ENCODE measurements at regions not wholly inside any gene's neighbourhood (a gene's known extent, or its start where the extent isn't known, plus 50 kb on each side); places are given as distances from the start of the nearest gene placed in this dataset.

- Histone ChIP-seq H3K27me3 (ENCODE audit: control insufficient read depth in 2 of 2, insufficient read depth in 2 of 2, low read length in 2 of 2) (no peaks in the 10 kb centered on the region), H3K9me3 (replicated peaks in 1 of 2; ENCODE audit: control insufficient read depth in 1 of 2, insufficient read depth in 1 of 2, low read length in 2 of 2) (no peaks in the 10 kb centered on the region), H2AFZ (ENCODE audit: insufficient read depth, low read depth, low read length, poor library complexity, severe bottlenecking) (no peak overlapping the region), H3K4me2 (replicated peaks; ENCODE audit: extremely low read depth, low read length, poor library complexity, severe bottlenecking) (no peak overlapping the region), H3K4me1 (ENCODE audit: control insufficient read depth in 1 of 2, insufficient read depth in 2 of 2, low read length in 2 of 2) (no peaks in the 10 kb centered on the region), H3K36me3 (replicated peaks in 1 of 2; ENCODE audit: control insufficient read depth in 1 of 2, insufficient read depth in 2 of 2, low read length in 2 of 2) (no peaks in the 10 kb centered on the region), H3K9ac (ENCODE audit: insufficient read depth, low read length, poor library complexity, severe bottlenecking) (no peak overlapping the region), H3K79me2 (ENCODE audit: insufficient read depth, low read length) (no peaks in the 10 kb centered on the region), H3K27ac (ENCODE audit: low read depth in 1 of 2, low read length in 2 of 2) (no peak overlapping the region), H3K4me3 (replicated peaks in 1 of 3; ENCODE audit: low read depth in 2 of 3, low read length in 3 of 3) (no peak overlapping the region), H4K20me1 (ENCODE audit: insufficient read depth, low read length) (no peaks in the 10 kb centered on the region)
- no peak overlapping the region for H3K4me3 Mint-ChIP-seq
- no peak for DNase-seq
- H3K27ac Mint-ChIP-seq = no peak overlapping the region
- H3K9me3 Mint-ChIP-seq = peaks cover 0 to 4% (median 0%) of the 10 kb centered on the region in 7 donors
- H3K27me3 Mint-ChIP-seq (ENCODE audit: low read depth in 3 of 3) = no peaks in the 10 kb centered on the region
- no peaks in the 10 kb centered on the region for H3K36me3 Mint-ChIP-seq
- H3K4me1 Mint-ChIP-seq = no peaks in the 10 kb centered on the region
- TF ChIP-seq CTCF (IDR thresholded peaks at IDR 0.05) = no peak
- intact Hi-C loops (cut with micrococcal nuclease) = no loop called here
These were observed 552.9 kb downstream of the DIPK2A start for GRCh38 chr3:144524531-144524930.

- no peaks in the 10 kb centered on the region for H3K36me3 Mint-ChIP-seq
- whole genome bisulfite sequencing (ENCODE audit: insufficient coverage) = 100% methylated on average over 1 of the region's 1 CpG
These were observed 557.9 kb downstream of the DIPK2A start for GRCh38 chr3:144529566-144529965.

More at GRCh38 chr3:144529566-144529965, 557.9 kb downstream of the DIPK2A start:
- no peak overlapping the region for H3K27ac ChIP-seq (ENCODE audit: low read depth in 1 of 2, low read length in 2 of 2)
- H3K36me3 ChIP-seq (replicated peaks in 1 of 2; ENCODE audit: control insufficient read depth in 1 of 2, insufficient read depth in 2 of 2, low read length in 2 of 2) = no peaks in the 10 kb centered on the region
- H3K79me2 ChIP-seq (ENCODE audit: insufficient read depth, low read length) = no peaks in the 10 kb centered on the region
- DNase-seq = no peak
- H3K9me3 Mint-ChIP-seq = peaks cover 0 to 2% (median 0%) of the 10 kb centered on the region in 7 donors
- no peak overlapping the region for H2AFZ ChIP-seq (ENCODE audit: insufficient read depth, low read depth, low read length, poor library complexity, severe bottlenecking)
- intact Hi-C loops (cut with micrococcal nuclease) = no loop called here
- no peaks in the 10 kb centered on the region for H3K27me3 ChIP-seq (ENCODE audit: control insufficient read depth in 2 of 2, insufficient read depth in 2 of 2, low read length in 2 of 2)
- H3K27ac Mint-ChIP-seq = no peak overlapping the region
- H3K4me3 ChIP-seq (replicated peaks in 1 of 3; ENCODE audit: low read depth in 2 of 3, low read length in 3 of 3) = no peak overlapping the region
- TF ChIP-seq CTCF (IDR thresholded peaks at IDR 0.05) = no peak
- H3K4me2 ChIP-seq (replicated peaks; ENCODE audit: extremely low read depth, low read length, poor library complexity, severe bottlenecking) = no peak overlapping the region
- no peak overlapping the region for H3K4me3 Mint-ChIP-seq
- no peak overlapping the region for H3K9ac ChIP-seq (ENCODE audit: insufficient read depth, low read length, poor library complexity, severe bottlenecking)
- H3K4me1 Mint-ChIP-seq = no peaks in the 10 kb centered on the region
- H4K20me1 ChIP-seq (ENCODE audit: insufficient read depth, low read length) = no peaks in the 10 kb centered on the region
- H3K27me3 Mint-ChIP-seq (ENCODE audit: low read depth in 3 of 3) = peaks cover 0 to 3% (median 0%) of the 10 kb centered on the region in 3 donors
- H3K9me3 ChIP-seq (replicated peaks in 1 of 2; ENCODE audit: control insufficient read depth in 1 of 2, insufficient read depth in 1 of 2, low read length in 2 of 2) = no peaks in the 10 kb centered on the region
- H3K4me1 ChIP-seq (ENCODE audit: control insufficient read depth in 1 of 2, insufficient read depth in 2 of 2, low read length in 2 of 2) = no peaks in the 10 kb centered on the region

Data from CD14-positive monocyte (primary cell).